Gastrocnemius medialis (tissue), 4 donors: ENCODE measurements at regions not wholly inside any gene's neighbourhood (a gene's known extent, or its start where the extent isn't known, plus 50 kb on each side); places are given as distances from the start of the nearest gene placed in this dataset.

ENCODE experiments used
- ATAC-seq, 2 donors: fragments of 150-250 bp; one replicate each; pipeline ENCODE4 v1.9.1; 2016
- DNase-seq, 2 donors: peaks; one replicate each; pipeline ENCODE4 v3.0.0-alpha.2; 2019
- H3K27ac ChIP-seq, 4 donors: fragments of 200-600 bp; sonication (generic); 1 replicate in 1 of 4; 2 replicates in 3 of 4; pipeline ENCODE4 v1.5.1; 2016 to 2018; ENCODE audit warnings: mild to moderate bottlenecking in 2 of 4, moderate library complexity in 1 of 4
- H3K27me3 ChIP-seq, 3 donors: fragments of 200-600 bp; sonication (generic) in 2 of 3; 1 replicate in 1 of 3; 2 replicates in 2 of 3; pipeline versions ENCODE4 v1.5.1 to v1.6.0; 2016 to 2019; ENCODE audit warnings: mild to moderate bottlenecking in 1 of 3, moderate library complexity in 1 of 3
- H3K36me3 ChIP-seq, 2 donors: fragments of 200-600 bp; sonication (generic) in 1 of 2; one replicate each; pipeline ENCODE4 v1.5.1; 2017 to 2018
- H3K4me1 ChIP-seq, 2 donors: fragments of 200-600 bp; sonication (generic) in 1 of 2; one replicate each; pipeline ENCODE4 v1.5.1; 2016 to 2017; ENCODE audit warnings: mild to moderate bottlenecking in 2 of 2
- H3K4me3 ChIP-seq, 4 donors: fragments of 200-600 bp; sonication (generic) in 3 of 4; 1 replicate in 1 of 4; 2 replicates in 3 of 4; pipeline ENCODE4 v1.5.1; 2016 to 2019; ENCODE audit warnings: mild to moderate bottlenecking in 2 of 4
- H3K9me3 ChIP-seq, 3 donors: fragments of 200-600 bp; sonication (generic) in 2 of 3; 1 replicate in 1 of 3; 2 replicates in 2 of 3; pipeline ENCODE4 v1.5.1; 2016 to 2019
- POLR2A ChIP-seq, 2 donors: fragments of 450-650 bp; IDR thresholded peaks; one replicate each; pipeline ENCODE4 v1.6.1; 2017; ENCODE audit warnings: antibody characterized with exemption in 2 of 2, mild to moderate bottlenecking in 2 of 2, moderate library complexity in 2 of 2
- in situ Hi-C, 4 donors: fragments of 200-750 bp; cut with MboI; loops; one replicate each; pipeline versions ENCODE4 v1.15.0 to v1.8.0; 2017; ENCODE audit warnings: low sequenced_read_pairs in 4 of 4
- intact Hi-C: fragments of 100-400 bp; cut with DNase I; formaldehyde crosslinking; loops from one replicate; pipeline ENCODE4 v1.15.1; 2023; ENCODE audit warnings: low total_unique reads
- TF ChIP-seq, protein P1 (sequence below), 5 experiments: fragments of 450-650 bp in 3 of 5; fragments of 200-600 bp in 2 of 5; sonication (generic) in 2 of 5; IDR thresholded peaks in 4 of 5; conservative IDR thresholded peaks in 1 of 5; 1 replicate in 4 of 5; 2 replicates in 1 of 5; pipeline ENCODE4 v1.5.1; 2016 to 2019; ENCODE audit warnings: antibody characterized with exemption in 5 of 5, mild to moderate bottlenecking in 3 of 5, moderate library complexity in 3 of 5

DNA sequence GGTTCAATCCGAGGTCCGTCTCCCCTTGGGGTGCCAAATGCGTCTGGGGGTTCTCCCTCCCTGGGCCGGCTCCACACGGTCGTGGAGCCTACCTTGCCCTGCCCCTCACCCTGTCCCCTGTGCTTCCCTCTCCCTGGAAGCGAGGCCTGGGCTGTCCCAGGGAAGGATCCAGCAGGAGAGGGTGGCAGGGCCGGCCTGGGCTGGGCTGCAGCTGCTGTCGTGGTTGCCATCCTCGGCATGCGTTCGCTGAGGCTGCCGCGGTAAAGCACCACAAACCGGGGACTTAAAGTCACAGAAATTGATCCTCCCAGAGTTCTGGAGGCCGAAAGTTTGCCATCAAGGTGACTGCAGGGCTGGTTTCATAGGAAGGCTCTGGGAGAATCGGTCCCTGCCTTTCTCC lies 123.0 kb upstream of the TMPRSS2 start:
- no peak for TF ChIP-seq POLR2A (IDR thresholded peaks at IDR 0.05)
- TF ChIP-seq, protein P1, sequence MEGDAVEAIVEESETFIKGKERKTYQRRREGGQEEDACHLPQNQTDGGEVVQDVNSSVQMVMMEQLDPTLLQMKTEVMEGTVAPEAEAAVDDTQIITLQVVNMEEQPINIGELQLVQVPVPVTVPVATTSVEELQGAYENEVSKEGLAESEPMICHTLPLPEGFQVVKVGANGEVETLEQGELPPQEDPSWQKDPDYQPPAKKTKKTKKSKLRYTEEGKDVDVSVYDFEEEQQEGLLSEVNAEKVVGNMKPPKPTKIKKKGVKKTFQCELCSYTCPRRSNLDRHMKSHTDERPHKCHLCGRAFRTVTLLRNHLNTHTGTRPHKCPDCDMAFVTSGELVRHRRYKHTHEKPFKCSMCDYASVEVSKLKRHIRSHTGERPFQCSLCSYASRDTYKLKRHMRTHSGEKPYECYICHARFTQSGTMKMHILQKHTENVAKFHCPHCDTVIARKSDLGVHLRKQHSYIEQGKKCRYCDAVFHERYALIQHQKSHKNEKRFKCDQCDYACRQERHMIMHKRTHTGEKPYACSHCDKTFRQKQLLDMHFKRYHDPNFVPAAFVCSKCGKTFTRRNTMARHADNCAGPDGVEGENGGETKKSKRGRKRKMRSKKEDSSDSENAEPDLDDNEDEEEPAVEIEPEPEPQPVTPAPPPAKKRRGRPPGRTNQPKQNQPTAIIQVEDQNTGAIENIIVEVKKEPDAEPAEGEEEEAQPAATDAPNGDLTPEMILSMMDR (IDR thresholded peaks at IDR 0.05 in 4 of 5, conservative IDR thresholded peaks at IDR 0.05 in 1 of 5): no peak
- Histone ChIP-seq H3K36me3 (no peaks in the 10 kb centered on the region), H3K4me3 (no peak overlapping the region), H3K27me3 (peaks cover 0 to 6% (median 0%) of the 10 kb centered on the region in 3 donors), H3K27ac (no peak overlapping the region), H3K4me1 (no peaks in the 10 kb centered on the region), H3K9me3 (no peaks in the 10 kb centered on the region)
- in situ Hi-C loops: no loop called here
- intact Hi-C loops: no loop called here
- DNase-seq: no peak
- no peak for ATAC-seq

DNA sequence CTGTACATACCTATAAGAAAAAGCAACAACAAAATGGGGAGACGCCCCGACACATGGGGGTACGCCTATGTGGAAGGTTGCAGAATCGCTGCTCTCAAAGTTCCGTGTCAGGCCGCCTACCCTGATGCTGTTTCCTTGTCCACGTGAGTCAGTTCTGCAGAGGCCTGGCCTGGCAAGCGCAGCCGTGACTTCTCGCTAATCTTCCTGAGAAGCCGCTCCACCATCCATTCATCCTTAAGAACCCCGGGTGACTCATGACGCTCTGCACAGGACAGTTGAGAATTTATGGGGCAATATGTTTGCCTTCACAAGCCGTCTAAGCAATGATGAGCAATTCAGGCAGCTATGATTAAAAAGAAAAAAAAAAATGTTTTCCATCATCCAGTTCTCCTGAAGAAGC lies 122.3 kb upstream of the TMPRSS2 start:
- Histone ChIP-seq H3K27ac (no peak overlapping the region), H3K4me1 (no peaks in the 10 kb centered on the region), H3K27me3 (peaks cover 0 to 6% (median 0%) of the 10 kb centered on the region in 3 donors), H3K36me3 (no peaks in the 10 kb centered on the region), H3K9me3 (no peaks in the 10 kb centered on the region), H3K4me3 (no peak overlapping the region)
- intact Hi-C loops (no loop called here), in situ Hi-C loops (no loop called here)
- no peak for TF ChIP-seq POLR2A (IDR thresholded peaks at IDR 0.05)
- TF ChIP-seq, protein P1 (IDR thresholded peaks at IDR 0.05 in 4 of 5, conservative IDR thresholded peaks at IDR 0.05 in 1 of 5): no peak
- DNase-seq (no peak), ATAC-seq (no peak)

DNA sequence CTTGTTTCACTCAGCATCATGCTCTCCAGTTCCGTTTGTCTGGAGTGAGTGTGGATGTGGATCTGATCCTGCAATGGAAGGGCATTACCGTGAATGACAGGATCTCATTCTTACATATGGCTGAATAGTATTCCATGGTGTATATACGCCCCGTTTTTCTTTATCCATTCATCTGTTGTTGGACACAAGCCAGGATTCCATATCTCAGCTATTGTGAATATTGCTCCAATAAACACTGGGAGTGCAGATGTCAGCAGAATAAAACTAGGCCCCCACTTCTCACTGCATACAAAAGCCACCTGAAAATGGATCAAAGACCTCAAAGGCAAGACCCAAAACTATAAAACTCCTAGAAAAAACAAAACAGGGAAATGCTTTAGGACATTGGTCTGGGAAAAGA lies 120.3 kb upstream of the TMPRSS2 start:
- H3K9me3 ChIP-seq: no peaks in the 10 kb centered on the region
- H3K27me3 ChIP-seq: peaks cover 0 to 6% (median 0%) of the 10 kb centered on the region in 3 donors
- DNase-seq: no peak
- intact Hi-C loops (no loop called here), in situ Hi-C loops (no loop called here)
- ATAC-seq: no peak
- no peak overlapping the region for H3K4me3 ChIP-seq
- no peaks in the 10 kb centered on the region for H3K4me1 ChIP-seq
- H3K27ac ChIP-seq: no peak overlapping the region
- H3K36me3 ChIP-seq: no peaks in the 10 kb centered on the region
- TF ChIP-seq POLR2A (IDR thresholded peaks at IDR 0.05): no peak
- TF ChIP-seq, protein P1 (IDR thresholded peaks at IDR 0.05 in 4 of 5, conservative IDR thresholded peaks at IDR 0.05 in 1 of 5): no peak

DNA sequence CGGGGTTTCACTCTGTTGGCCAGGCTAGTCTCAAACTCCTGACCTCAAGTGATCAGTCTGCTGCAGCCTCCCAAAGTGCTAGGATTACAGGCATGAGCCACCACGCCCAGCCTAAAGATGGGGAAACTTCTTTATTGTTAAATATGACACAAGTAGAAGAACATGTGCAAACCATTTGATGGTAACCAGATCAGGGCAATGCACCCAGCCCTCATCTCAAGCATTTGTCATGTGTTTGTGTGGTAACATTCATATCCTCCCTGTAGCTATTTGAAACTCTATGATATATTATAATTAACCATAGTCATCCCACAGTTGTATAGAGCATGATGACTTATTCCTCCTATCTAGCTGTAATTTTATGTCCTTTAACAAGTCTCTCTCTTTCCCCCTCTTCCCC lies 119.5 kb upstream of the TMPRSS2 start:
- peaks cover 0 to 10% (median 0%) of the 10 kb centered on the region in 3 donors for H3K27me3 ChIP-seq
- no peaks in the 10 kb centered on the region for H3K9me3 ChIP-seq
- DNase-seq (no peak), ATAC-seq (no peak)
- no peaks in the 10 kb centered on the region for H3K36me3 ChIP-seq
- H3K4me3 ChIP-seq: no peak overlapping the region
- in situ Hi-C loops: no loop called here
- no peaks in the 10 kb centered on the region for H3K4me1 ChIP-seq
- H3K27ac ChIP-seq: no peak overlapping the region
- intact Hi-C loops: no loop called here
- TF ChIP-seq, protein P1 (IDR thresholded peaks at IDR 0.05 in 4 of 5, conservative IDR thresholded peaks at IDR 0.05 in 1 of 5): no peak
- TF ChIP-seq POLR2A (IDR thresholded peaks at IDR 0.05): no peak

DNA sequence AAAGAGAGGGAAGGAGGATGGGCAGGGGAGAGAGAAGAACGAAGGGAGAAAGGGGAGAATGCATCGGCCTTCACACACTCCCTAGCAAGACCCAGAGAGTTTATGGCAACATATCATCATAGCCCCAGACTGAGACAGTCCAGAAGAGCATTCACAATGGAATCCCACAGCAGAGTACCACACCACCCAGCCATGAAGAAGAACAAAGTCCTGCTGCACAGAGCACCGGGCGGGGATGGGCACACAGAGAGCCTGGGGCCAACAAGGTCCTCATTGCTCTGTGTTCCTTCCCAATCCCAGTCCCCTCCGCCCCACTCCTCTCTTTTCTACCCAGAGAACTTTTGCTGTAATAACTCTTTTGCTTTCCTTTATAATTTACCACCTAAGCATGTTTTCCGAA lies 118.1 kb upstream of the TMPRSS2 start:
- no peak overlapping the region for H3K4me3 ChIP-seq
- TF ChIP-seq POLR2A (IDR thresholded peaks at IDR 0.05): no peak
- TF ChIP-seq, protein P1 (IDR thresholded peaks at IDR 0.05 in 4 of 5, conservative IDR thresholded peaks at IDR 0.05 in 1 of 5): no peak
- peaks cover 0 to 10% (median 0%) of the 10 kb centered on the region in 3 donors for H3K27me3 ChIP-seq
- intact Hi-C loops (no loop called here), in situ Hi-C loops (no loop called here)
- DNase-seq (no peak), ATAC-seq (no peak)
- no peaks in the 10 kb centered on the region for H3K9me3 ChIP-seq
- H3K27ac ChIP-seq: no peak overlapping the region
- H3K4me1 ChIP-seq: no peaks in the 10 kb centered on the region
- no peaks in the 10 kb centered on the region for H3K36me3 ChIP-seq
